BE2C (cell line): ENCODE measurements at regions not wholly inside any gene's neighbourhood (a gene's known extent, or its start where the extent isn't known, plus 50 kb on each side); places are given as distances from the start of the nearest gene placed in this dataset.
"Not testable (repeated sequence)": the region's sequence is repeated elsewhere in the genome, so short reads cannot be mapped to it uniquely, and the experiment has no call there.

ENCODE experiments used
- DNase-seq: peaks from one replicate; pipeline ENCODE4 v3.0.0-alpha.2; 2020
- H3K27me3 ChIP-seq: fragments of 250-450 bp; sonication (Bioruptor Pico); 2 replicates; pipeline ENCODE4 v1.5.1; 2020; ENCODE audit warnings: mild to moderate bottlenecking
- H3K36me3 ChIP-seq: fragments of 250-450 bp; sonication (Bioruptor Pico); 2 replicates; pipeline ENCODE4 v1.5.1; 2020; ENCODE audit warnings: mild to moderate bottlenecking
- H3K4me1 ChIP-seq: fragments of 250-450 bp; sonication (Bioruptor Pico); 2 replicates; pipeline ENCODE4 v1.5.1; 2020
- H3K4me3 ChIP-seq: 2 replicates; pipeline ENCODE4 v1.5.1; 2011; ENCODE audit warnings: low read depth, low read length
- H3K9me3 ChIP-seq: fragments of 250-450 bp; sonication (Bioruptor Pico); 2 replicates; pipeline ENCODE4 v1.5.1; 2020
- TF ChIP-seq, protein P1 (sequence below): IDR thresholded peaks from 2 replicates; pipeline ENCODE4 v1.5.1; 2012; ENCODE audit warnings: mild to moderate bottlenecking, low read depth, low read length

DNA sequence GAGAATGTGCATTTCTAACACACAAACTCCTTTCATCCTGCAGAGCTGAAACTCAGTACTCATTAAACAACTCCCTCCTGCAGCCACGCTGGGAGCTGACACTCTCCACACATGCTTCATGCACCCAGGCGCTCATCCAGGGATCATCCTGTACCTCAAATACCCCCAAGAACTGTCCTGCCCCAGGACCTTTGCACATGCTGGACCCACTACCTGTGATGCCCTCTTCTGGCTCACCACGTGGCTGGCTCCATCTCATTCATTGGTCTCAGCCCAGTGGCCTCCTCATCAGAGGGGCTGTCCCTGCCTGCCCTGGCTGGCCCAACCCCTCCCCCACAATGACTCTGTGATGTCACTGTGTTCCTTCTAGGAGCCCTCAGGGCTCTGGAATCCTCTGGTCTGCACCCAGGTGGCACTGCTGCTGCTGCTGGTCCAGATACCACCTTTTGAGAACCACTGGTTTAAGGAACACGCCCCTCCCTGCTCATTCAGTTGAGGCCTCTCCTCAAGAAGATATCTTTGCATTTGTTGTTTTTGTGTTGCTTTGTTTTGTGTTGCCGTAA, 160.9 kb upstream of the FOXF1 start:
- DNase-seq: no peak
- H3K4me3 ChIP-seq: no peak overlapping the region
- no peaks in the 10 kb centered on the region for H3K36me3 ChIP-seq
- no peaks in the 10 kb centered on the region for H3K9me3 ChIP-seq
- H3K27me3 ChIP-seq: no peaks in the 10 kb centered on the region
- H3K4me1 ChIP-seq: peaks cover 9% of the 10 kb centered on the region
- TF ChIP-seq, protein P1, sequence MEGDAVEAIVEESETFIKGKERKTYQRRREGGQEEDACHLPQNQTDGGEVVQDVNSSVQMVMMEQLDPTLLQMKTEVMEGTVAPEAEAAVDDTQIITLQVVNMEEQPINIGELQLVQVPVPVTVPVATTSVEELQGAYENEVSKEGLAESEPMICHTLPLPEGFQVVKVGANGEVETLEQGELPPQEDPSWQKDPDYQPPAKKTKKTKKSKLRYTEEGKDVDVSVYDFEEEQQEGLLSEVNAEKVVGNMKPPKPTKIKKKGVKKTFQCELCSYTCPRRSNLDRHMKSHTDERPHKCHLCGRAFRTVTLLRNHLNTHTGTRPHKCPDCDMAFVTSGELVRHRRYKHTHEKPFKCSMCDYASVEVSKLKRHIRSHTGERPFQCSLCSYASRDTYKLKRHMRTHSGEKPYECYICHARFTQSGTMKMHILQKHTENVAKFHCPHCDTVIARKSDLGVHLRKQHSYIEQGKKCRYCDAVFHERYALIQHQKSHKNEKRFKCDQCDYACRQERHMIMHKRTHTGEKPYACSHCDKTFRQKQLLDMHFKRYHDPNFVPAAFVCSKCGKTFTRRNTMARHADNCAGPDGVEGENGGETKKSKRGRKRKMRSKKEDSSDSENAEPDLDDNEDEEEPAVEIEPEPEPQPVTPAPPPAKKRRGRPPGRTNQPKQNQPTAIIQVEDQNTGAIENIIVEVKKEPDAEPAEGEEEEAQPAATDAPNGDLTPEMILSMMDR: no peak

DNA sequence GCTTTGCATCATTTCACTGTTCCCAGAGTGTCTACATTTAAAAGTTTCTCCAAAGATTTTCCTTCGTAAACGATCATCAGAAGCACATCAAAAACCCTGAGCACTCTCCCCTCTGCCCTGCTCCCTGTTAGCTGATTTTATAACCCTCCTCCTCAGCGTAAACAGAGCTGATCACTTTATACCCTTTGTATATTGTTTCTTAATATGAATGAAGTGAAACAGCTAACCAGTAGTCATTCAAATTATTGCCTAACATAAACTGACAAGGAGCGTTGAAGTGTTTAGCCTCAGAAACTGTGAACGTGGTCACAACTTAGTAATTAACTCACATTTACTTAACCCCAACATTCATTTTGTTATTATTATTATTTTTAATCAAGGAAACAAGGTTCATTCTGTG, 160.0 kb upstream of the FOXF1 start:
- DNase-seq: no peak
- peaks cover 9% of the 10 kb centered on the region for H3K4me1 ChIP-seq
- H3K27me3 ChIP-seq: no peaks in the 10 kb centered on the region
- no peak overlapping the region for H3K4me3 ChIP-seq
- no peaks in the 10 kb centered on the region for H3K9me3 ChIP-seq
- TF ChIP-seq, protein P1: no peak
- H3K36me3 ChIP-seq: no peaks in the 10 kb centered on the region

DNA sequence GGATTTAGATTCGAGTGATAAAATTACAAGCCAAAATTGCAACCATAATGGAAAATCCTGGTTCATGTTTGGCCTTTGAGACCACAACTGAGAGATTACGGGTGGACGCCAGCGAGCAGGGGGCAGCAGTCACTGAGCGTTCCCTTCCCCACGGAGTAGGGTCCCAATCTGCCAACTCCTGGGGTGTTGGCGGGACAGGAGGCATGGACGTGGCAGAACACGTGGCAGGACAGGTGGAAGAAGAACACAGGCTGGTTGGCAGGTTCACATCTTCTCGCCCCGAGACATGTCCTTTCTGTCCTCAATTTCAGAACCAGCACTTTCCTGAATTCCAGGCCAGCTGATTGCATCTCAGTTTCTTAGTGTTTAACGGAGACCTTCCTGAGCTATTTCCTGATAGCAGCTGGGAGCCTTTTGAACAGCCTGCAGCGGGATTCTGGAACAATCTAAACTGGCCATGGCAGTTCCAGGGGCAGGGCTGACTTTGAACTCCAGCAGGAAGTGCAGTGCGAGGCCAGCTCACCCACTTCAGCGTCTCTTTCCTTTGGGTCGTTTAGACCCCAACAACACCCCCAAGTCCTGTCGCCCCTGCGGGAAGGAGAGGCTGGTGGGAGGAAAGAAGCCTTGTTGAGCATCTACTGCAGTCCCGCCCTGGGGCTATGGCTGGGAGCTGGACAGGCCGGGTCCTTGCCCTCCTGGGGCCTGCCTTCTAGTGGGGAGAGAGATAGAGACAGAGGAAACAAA, 159.1 kb upstream of the FOXF1 start:
- H3K4me3 ChIP-seq: no peak overlapping the region
- DNase-seq: no peak
- H3K9me3 ChIP-seq: 0 out of 2 replicates have a peak, but pooled peaks cover 2% of the 10 kb centered on the region
- no peaks in the 10 kb centered on the region for H3K36me3 ChIP-seq
- TF ChIP-seq, protein P1: no peak
- H3K27me3 ChIP-seq: no peaks in the 10 kb centered on the region
- H3K4me1 ChIP-seq: peaks cover 10% of the 10 kb centered on the region

DNA sequence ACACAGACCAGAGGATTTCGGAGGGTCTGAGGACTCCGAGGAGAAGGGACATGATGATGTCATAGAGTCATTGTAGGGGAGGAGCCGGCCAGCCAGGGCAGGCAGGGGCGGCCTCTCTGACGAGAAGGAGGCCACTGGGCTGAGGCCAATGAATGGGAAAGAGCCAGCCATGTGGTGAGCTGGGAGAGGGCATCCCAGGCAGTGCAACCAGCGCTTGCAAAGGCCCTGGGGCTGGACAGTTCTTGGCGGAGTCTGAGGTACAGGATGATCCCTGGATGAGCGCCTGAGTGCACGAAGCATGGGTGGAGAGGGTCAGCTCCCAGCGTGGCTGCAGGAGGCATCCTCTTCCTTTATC, 158.6 kb upstream of the FOXF1 start:
- H3K4me1 ChIP-seq: peaks cover 10% of the 10 kb centered on the region
- not testable (repeated sequence) for DNase-seq, H3K9me3 ChIP-seq, H3K27me3 ChIP-seq, H3K4me3 ChIP-seq, H3K36me3 ChIP-seq

GRCh38 chr16:86353148-86353547, 157.2 kb upstream of the FOXF1 start:
- H3K36me3 ChIP-seq: no peaks in the 10 kb centered on the region
- no peak for DNase-seq
- peaks cover 10% of the 10 kb centered on the region for H3K4me1 ChIP-seq
- H3K27me3 ChIP-seq: no peaks in the 10 kb centered on the region
- H3K4me3 ChIP-seq: no peak overlapping the region
- TF ChIP-seq, protein P1: no peak
- 0 out of 2 replicates have a peak, but pooled peaks cover 3% of the 10 kb centered on the region for H3K9me3 ChIP-seq

DNA sequence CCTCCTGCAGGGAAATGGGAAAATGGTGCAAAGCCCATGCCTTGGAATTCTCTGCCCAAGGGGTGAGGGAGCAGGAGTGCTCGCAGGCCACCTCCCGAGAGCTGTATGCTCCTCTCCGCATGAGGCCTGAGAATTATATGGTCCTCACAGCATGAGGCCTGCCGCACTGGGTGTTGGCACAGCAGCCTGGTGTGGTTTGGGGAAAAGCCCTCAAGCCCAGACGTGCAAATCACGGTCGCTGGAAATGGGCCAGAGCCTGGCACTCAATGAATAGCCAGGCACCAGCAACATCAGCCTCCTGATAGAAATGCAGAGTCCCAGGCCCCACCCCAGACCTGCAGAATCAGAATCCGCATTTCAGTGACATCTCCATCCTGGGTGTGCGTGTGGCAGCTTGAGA, 156.4 kb upstream of the FOXF1 start:
- Histone ChIP-seq H3K4me3 (no peak overlapping the region), H3K9me3 (0 out of 2 replicates have a peak, but pooled peaks cover 3% of the 10 kb centered on the region), H3K4me1 (peaks cover 10% of the 10 kb centered on the region), H3K27me3 (no peaks in the 10 kb centered on the region), H3K36me3 (no peaks in the 10 kb centered on the region)
- TF ChIP-seq, protein P1: no peak
- no peak for DNase-seq
